HL-60 (cell line): ENCODE measurements at regions not wholly inside any gene's neighbourhood (a gene's known extent, or its start where the extent isn't known, plus 50 kb on each side); places are given as distances from the start of the nearest gene placed in this dataset.

Experiments used
- CTCF ChIP-seq: IDR thresholded peaks from one replicate; pipeline ENCODE4 v1.5.1; 2011; ENCODE audit warnings: low read length, control low read depth, inconsistent platforms; ENCODE audit not compliant: insufficient read depth
- POLR2AphosphoS5 ChIP-seq: IDR thresholded peaks from 2 replicates; pipeline ENCODE4 v1.6.1; 2012; ENCODE audit warnings: low read depth
- TF ChIP-seq, protein P1 (sequence below): IDR thresholded peaks from 2 replicates; pipeline ENCODE4 v1.6.1; 2012; ENCODE audit warnings: low read depth; ENCODE audit not compliant: insufficient replicate concordance

DNA sequence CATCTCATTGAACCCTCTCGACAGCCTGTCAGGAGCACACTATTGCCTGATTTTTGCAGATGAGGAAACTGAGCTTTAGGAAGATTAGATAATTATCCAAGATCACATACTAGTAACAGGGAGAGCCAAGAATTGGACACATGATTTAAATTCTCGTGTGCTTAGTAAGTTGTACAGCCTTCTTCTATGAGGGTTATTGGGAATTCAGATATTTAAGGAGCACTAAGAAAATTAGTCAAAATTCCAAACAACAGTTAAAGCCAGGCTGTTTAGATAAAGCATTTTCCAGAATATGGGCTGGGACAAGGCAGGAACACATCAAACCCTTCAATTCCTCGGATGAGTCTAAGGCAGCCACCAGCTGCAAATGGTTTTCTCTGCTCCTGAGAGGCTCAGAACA is 148.8 kb downstream of the TMEM30B start:
- TF ChIP-seq CTCF (no peak), POLR2AphosphoS5 (no peak)
- TF ChIP-seq, protein P1, sequence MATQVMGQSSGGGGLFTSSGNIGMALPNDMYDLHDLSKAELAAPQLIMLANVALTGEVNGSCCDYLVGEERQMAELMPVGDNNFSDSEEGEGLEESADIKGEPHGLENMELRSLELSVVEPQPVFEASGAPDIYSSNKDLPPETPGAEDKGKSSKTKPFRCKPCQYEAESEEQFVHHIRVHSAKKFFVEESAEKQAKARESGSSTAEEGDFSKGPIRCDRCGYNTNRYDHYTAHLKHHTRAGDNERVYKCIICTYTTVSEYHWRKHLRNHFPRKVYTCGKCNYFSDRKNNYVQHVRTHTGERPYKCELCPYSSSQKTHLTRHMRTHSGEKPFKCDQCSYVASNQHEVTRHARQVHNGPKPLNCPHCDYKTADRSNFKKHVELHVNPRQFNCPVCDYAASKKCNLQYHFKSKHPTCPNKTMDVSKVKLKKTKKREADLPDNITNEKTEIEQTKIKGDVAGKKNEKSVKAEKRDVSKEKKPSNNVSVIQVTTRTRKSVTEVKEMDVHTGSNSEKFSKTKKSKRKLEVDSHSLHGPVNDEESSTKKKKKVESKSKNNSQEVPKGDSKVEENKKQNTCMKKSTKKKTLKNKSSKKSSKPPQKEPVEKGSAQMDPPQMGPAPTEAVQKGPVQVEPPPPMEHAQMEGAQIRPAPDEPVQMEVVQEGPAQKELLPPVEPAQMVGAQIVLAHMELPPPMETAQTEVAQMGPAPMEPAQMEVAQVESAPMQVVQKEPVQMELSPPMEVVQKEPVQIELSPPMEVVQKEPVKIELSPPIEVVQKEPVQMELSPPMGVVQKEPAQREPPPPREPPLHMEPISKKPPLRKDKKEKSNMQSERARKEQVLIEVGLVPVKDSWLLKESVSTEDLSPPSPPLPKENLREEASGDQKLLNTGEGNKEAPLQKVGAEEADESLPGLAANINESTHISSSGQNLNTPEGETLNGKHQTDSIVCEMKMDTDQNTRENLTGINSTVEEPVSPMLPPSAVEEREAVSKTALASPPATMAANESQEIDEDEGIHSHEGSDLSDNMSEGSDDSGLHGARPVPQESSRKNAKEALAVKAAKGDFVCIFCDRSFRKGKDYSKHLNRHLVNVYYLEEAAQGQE, result no peak
